ENCODE measurements at regions not wholly inside any gene's neighbourhood (a gene's known extent, or its start where the extent isn't known, plus 50 kb on each side); places are given as distances from the start of the nearest gene placed in this dataset.

DNA sequence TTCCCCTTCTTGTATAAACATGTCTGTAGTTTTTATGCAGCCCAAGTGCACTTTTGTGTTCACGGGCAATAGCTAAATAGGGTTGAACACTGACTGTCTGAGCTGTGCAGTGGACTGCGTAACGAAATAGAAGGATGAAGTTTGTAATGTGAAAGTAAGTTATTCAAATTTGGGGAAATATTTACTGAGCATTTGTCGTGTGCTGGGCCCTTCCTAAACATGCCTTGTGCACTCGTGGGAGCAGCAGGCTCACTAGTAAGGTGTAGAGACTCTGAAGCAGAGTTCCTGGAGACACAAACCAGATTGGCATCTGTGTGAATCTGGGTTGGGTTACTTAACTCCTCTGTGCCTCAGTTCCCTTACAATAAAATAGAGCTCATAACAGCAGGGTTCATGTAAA is 51.7 kb upstream of the C1QTNF7 start:
- TF ChIP-seq, protein P1, sequence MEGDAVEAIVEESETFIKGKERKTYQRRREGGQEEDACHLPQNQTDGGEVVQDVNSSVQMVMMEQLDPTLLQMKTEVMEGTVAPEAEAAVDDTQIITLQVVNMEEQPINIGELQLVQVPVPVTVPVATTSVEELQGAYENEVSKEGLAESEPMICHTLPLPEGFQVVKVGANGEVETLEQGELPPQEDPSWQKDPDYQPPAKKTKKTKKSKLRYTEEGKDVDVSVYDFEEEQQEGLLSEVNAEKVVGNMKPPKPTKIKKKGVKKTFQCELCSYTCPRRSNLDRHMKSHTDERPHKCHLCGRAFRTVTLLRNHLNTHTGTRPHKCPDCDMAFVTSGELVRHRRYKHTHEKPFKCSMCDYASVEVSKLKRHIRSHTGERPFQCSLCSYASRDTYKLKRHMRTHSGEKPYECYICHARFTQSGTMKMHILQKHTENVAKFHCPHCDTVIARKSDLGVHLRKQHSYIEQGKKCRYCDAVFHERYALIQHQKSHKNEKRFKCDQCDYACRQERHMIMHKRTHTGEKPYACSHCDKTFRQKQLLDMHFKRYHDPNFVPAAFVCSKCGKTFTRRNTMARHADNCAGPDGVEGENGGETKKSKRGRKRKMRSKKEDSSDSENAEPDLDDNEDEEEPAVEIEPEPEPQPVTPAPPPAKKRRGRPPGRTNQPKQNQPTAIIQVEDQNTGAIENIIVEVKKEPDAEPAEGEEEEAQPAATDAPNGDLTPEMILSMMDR (IDR thresholded peaks at IDR 0.05 in 8 of 11, conservative IDR thresholded peaks at IDR 0.05 in 3 of 11), result no peak
- TF ChIP-seq POLR2AphosphoS5 (IDR thresholded peaks at IDR 0.05) (no peak), POLR2A (IDR thresholded peaks at IDR 0.05) (no peak)
